GM12878 (cell line): ENCODE measurements at regions not wholly inside any gene's neighbourhood (a gene's known extent, or its start where the extent isn't known, plus 50 kb on each side); places are given as distances from the start of the nearest gene placed in this dataset.

Experiments
- ASH2L ChIP-seq: fragments of 300-600, 200-600 bp; sonication (generic); IDR thresholded peaks from 2 replicates; pipeline ENCODE4 v1.6.1; 2017; ENCODE audit warnings: low read depth, mild to moderate bottlenecking, borderline replicate concordance
- CBFB ChIP-seq: IDR thresholded peaks from 2 replicates; pipeline ENCODE4 v1.6.1; 2016; ENCODE audit warnings: antibody characterized with exemption, low read depth
- EED ChIP-seq: sonication (generic); IDR thresholded peaks from 2 replicates; pipeline ENCODE4 v1.6.1; 2016; ENCODE audit warnings: antibody characterized with exemption, low read depth
- EGR1 ChIP-seq, 2 experiments: IDR thresholded peaks; 1 replicate in 1 of 2; 2 replicates in 1 of 2; pipeline ENCODE4 v1.6.1; 2011 to 2012; ENCODE audit warnings: low read depth in 2 of 2, low read length in 2 of 2, borderline replicate concordance in 1 of 2, mild to moderate bottlenecking in 1 of 2, moderate library complexity in 1 of 2
- EZH2 ChIP-seq: IDR thresholded peaks from 2 replicates; pipeline ENCODE4 v1.6.1; 2012; ENCODE audit warnings: low read depth, mild to moderate bottlenecking, control low read depth, inconsistent platforms, low read length, borderline replicate concordance; ENCODE audit not compliant: control insufficient read depth
- MEF2A ChIP-seq: IDR thresholded peaks from 2 replicates; pipeline ENCODE4 v1.6.1; 2011; ENCODE audit warnings: low read depth, mild to moderate bottlenecking, low read length, moderate library complexity; ENCODE audit not compliant: insufficient read depth
- POLR2A ChIP-seq: IDR thresholded peaks from 2 replicates; pipeline ENCODE4 v1.6.1; 2011; ENCODE audit warnings: low read depth, mild to moderate bottlenecking, low read length
- SUPT20H ChIP-seq: IDR thresholded peaks from 2 replicates; pipeline ENCODE4 v1.6.1; 2011; ENCODE audit warnings: low read depth, mild to moderate bottlenecking, low read length, moderate library complexity, borderline replicate concordance; ENCODE audit not compliant: control insufficient read depth
- TARDBP ChIP-seq: IDR thresholded peaks from 2 replicates; pipeline ENCODE4 v1.6.1; 2016; ENCODE audit warnings: borderline replicate concordance
- TCF7 ChIP-seq: IDR thresholded peaks from 2 replicates; pipeline ENCODE4 v1.6.1; 2014; ENCODE audit warnings: antibody characterized with exemption, borderline replicate concordance
- ZBED1 ChIP-seq: IDR thresholded peaks from 2 replicates; pipeline ENCODE4 v1.6.1; 2016; ENCODE audit warnings: borderline replicate concordance
- ZNF592 ChIP-seq: fragments of 450-650 bp; IDR thresholded peaks from 2 replicates; pipeline ENCODE4 v1.6.1; 2017; ENCODE audit warnings: mild to moderate bottlenecking, moderate library complexity
- TF ChIP-seq, protein P1 (sequence below), 3 experiments: IDR thresholded peaks in 2 of 3; conservative IDR thresholded peaks in 1 of 3; 2 replicates each; pipeline ENCODE4 v1.5.1; 2011; ENCODE audit warnings: low read depth in 3 of 3, low read length in 3 of 3, mild to moderate bottlenecking in 3 of 3, control low read depth in 2 of 3, moderate library complexity in 2 of 3, inconsistent platforms in 1 of 3, mixed read lengths in 1 of 3; ENCODE audit not compliant: control insufficient read depth in 2 of 3, insufficient read depth in 1 of 3; ENCODE audit errors: extremely low read depth in 1 of 3
- TF ChIP-seq, protein P2 (sequence below): fragments of 450-650 bp; formaldehyde crosslinking; IDR thresholded peaks from 2 replicates; pipeline ENCODE4 v1.4.0; 2020; ENCODE audit warnings: mild to moderate bottlenecking, moderate library complexity

DNA sequence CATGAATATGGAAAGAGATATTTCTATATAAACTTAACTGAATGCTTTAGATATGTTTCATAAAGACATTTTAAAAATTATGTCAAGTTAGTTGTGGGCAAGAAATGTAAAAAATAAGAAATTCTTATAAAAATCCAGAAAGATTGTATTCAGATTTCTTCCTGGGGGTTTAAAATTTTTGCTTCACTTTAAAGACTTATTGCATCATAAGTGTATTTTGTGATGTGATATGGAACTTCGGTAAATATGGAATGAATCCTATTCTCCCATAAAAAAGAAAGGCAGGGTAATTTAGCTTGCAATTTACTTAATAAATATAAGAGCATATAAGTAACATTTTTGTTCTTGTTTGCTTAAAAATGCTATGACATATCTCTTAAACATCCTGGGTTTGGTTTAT lies 104.8 kb upstream of the CWC22 start:
- TF ChIP-seq TCF7 (no peak), ZBED1 (no peak), EED (no peak), MEF2A (no peak), EGR1 (IDR thresholded peaks at IDR 0.05; ENCODE audit: borderline replicate concordance in 1 of 2, low read depth in 2 of 2, low read length in 2 of 2) (no peak), SUPT20H (no peak), ASH2L (no peak), POLR2A (no peak), EZH2 (no peak), TARDBP (no peak), ZNF592 (no peak), CBFB (no peak)
- TF ChIP-seq, protein P1, sequence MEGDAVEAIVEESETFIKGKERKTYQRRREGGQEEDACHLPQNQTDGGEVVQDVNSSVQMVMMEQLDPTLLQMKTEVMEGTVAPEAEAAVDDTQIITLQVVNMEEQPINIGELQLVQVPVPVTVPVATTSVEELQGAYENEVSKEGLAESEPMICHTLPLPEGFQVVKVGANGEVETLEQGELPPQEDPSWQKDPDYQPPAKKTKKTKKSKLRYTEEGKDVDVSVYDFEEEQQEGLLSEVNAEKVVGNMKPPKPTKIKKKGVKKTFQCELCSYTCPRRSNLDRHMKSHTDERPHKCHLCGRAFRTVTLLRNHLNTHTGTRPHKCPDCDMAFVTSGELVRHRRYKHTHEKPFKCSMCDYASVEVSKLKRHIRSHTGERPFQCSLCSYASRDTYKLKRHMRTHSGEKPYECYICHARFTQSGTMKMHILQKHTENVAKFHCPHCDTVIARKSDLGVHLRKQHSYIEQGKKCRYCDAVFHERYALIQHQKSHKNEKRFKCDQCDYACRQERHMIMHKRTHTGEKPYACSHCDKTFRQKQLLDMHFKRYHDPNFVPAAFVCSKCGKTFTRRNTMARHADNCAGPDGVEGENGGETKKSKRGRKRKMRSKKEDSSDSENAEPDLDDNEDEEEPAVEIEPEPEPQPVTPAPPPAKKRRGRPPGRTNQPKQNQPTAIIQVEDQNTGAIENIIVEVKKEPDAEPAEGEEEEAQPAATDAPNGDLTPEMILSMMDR (IDR thresholded peaks at IDR 0.05 in 2 of 3, conservative IDR thresholded peaks at IDR 0.05 in 1 of 3; ENCODE audit: control insufficient read depth in 2 of 3, extremely low read depth in 1 of 3, insufficient read depth in 1 of 3, low read depth in 3 of 3, low read length in 3 of 3), result no peak
- TF ChIP-seq, protein P2, sequence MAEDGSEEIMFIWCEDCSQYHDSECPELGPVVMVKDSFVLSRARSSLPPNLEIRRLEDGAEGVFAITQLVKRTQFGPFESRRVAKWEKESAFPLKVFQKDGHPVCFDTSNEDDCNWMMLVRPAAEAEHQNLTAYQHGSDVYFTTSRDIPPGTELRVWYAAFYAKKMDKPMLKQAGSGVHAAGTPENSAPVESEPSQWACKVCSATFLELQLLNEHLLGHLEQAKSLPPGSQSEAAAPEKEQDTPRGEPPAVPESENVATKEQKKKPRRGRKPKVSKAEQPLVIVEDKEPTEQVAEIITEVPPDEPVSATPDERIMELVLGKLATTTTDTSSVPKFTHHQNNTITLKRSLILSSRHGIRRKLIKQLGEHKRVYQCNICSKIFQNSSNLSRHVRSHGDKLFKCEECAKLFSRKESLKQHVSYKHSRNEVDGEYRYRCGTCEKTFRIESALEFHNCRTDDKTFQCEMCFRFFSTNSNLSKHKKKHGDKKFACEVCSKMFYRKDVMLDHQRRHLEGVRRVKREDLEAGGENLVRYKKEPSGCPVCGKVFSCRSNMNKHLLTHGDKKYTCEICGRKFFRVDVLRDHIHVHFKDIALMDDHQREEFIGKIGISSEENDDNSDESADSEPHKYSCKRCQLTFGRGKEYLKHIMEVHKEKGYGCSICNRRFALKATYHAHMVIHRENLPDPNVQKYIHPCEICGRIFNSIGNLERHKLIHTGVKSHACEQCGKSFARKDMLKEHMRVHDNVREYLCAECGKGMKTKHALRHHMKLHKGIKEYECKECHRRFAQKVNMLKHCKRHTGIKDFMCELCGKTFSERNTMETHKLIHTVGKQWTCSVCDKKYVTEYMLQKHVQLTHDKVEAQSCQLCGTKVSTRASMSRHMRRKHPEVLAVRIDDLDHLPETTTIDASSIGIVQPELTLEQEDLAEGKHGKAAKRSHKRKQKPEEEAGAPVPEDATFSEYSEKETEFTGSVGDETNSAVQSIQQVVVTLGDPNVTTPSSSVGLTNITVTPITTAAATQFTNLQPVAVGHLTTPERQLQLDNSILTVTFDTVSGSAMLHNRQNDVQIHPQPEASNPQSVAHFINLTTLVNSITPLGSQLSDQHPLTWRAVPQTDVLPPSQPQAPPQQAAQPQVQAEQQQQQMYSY, result no peak
